ENCODE measurements at regions not wholly inside any gene's neighbourhood (a gene's known extent, or its start where the extent isn't known, plus 50 kb on each side); places are given as distances from the start of the nearest gene placed in this dataset.

DNA sequence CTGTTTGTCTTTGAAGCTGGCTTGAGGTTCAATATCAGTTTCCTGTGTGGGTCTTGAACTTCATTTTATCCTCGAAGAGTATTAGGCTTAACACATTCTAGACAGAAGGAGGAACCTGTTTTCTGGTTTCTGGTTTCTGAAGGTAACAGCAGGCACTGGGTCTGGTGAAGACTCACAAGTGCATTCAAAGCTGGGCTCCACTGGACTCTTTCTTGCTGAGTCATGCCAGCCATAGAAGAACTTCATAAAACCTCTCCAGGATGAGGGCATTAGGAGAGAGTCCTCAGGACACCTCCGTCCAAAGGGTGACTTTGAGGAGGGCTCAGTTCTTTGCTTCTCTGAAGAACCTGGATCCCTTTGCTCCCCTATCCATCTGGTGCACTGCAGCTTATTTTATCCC lies 668.6 kb upstream of the SLC10A2 start:
- DNase-seq (ENCODE audit: low spot score in 2 of 2, unreplicated experiment in 2 of 2): no peak
- TF ChIP-seq, protein P1, sequence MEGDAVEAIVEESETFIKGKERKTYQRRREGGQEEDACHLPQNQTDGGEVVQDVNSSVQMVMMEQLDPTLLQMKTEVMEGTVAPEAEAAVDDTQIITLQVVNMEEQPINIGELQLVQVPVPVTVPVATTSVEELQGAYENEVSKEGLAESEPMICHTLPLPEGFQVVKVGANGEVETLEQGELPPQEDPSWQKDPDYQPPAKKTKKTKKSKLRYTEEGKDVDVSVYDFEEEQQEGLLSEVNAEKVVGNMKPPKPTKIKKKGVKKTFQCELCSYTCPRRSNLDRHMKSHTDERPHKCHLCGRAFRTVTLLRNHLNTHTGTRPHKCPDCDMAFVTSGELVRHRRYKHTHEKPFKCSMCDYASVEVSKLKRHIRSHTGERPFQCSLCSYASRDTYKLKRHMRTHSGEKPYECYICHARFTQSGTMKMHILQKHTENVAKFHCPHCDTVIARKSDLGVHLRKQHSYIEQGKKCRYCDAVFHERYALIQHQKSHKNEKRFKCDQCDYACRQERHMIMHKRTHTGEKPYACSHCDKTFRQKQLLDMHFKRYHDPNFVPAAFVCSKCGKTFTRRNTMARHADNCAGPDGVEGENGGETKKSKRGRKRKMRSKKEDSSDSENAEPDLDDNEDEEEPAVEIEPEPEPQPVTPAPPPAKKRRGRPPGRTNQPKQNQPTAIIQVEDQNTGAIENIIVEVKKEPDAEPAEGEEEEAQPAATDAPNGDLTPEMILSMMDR (IDR thresholded peaks at IDR 0.05; ENCODE audit: unreplicated experiment): no peak
- H3K36me3 Mint-ChIP-seq: no peaks in the 10 kb centered on the region
- H3K4me3 Mint-ChIP-seq: no peak overlapping the region
- H3K9me3 Mint-ChIP-seq: no peaks in the 10 kb centered on the region
- no peaks in the 10 kb centered on the region for H3K27me3 Mint-ChIP-seq (ENCODE audit: low read depth)
- H3K4me1 Mint-ChIP-seq: peaks cover 16% of the 10 kb centered on the region
- H3K27ac Mint-ChIP-seq: no peak overlapping the region

DNA sequence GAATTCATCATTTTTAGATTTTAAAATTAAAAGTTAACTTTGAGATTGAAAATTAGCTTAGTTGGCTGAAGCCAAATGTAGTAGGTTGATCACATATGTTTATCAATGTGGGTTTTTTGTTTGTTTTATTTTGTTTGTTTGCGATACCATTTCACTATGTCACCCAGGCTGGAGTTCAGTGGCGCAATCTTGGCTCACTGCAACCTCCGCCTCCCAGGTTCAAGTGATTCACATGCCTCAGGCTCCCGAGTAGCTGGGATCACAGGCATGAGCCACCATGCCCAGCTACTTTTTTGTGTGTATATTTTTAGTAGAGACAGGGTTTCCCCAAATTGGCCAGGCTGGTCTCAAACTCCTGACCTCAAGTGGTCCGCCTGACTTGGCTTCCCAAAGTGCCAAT lies 665.7 kb upstream of the SLC10A2 start:
- Mint-ChIP-seq H3K4me3 (no peak overlapping the region), H3K36me3 (no peaks in the 10 kb centered on the region), H3K27me3 (ENCODE audit: low read depth) (no peaks in the 10 kb centered on the region), H3K4me1 (peaks cover 26% of the 10 kb centered on the region), H3K9me3 (no peaks in the 10 kb centered on the region), H3K27ac (no peak overlapping the region)
- TF ChIP-seq, protein P1 (IDR thresholded peaks at IDR 0.05; ENCODE audit: unreplicated experiment): no peak
- DNase-seq (ENCODE audit: low spot score in 2 of 2, unreplicated experiment in 2 of 2): no peak

DNA sequence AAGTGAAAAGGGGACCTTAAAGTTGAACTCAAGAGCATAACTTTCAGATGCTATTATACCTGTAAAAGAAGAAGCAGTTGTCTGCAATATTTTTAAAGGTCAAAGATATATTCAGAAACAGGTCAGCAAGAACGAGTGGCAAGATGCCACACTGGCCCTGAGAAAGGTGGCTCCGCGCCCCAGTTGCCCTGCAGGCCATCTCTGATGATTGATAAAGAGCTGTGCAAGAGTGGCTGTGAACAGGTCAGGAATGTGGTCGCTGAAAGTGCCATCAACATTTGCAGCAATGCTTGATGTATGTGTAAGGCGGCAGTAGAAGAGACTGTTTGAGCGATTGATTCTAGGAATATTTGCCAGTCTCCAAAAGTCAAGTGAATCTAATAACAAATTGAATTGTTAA lies 664.2 kb upstream of the SLC10A2 start:
- Mint-ChIP-seq H3K4me3 (no peak overlapping the region), H3K27me3 (ENCODE audit: low read depth) (no peaks in the 10 kb centered on the region), H3K27ac (no peak overlapping the region), H3K4me1 (peaks cover 26% of the 10 kb centered on the region), H3K36me3 (no peaks in the 10 kb centered on the region), H3K9me3 (no peaks in the 10 kb centered on the region)
- TF ChIP-seq, protein P1 (IDR thresholded peaks at IDR 0.05; ENCODE audit: unreplicated experiment): no peak
- no peak for DNase-seq (ENCODE audit: low spot score in 2 of 2, unreplicated experiment in 2 of 2)

DNA sequence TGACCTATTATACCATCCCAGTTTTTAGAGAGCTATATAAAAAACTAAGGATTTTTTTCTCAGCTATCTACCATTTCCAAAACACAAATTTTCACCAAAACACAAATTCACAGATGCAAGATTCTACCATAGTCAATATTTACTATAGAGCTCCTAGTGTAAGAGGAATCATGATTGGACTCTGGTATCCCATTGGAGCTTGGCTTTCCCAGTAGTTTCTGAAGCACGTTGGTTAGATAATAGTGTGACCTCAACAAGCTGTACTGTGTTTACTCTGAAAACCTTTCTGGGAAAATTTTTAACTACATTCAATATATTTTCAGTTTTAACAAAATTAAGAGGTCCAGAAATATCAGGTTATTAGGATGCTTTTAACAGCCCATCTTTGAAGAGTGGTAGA lies 660.6 kb upstream of the SLC10A2 start:
- H3K27ac Mint-ChIP-seq: no peak overlapping the region

DNA sequence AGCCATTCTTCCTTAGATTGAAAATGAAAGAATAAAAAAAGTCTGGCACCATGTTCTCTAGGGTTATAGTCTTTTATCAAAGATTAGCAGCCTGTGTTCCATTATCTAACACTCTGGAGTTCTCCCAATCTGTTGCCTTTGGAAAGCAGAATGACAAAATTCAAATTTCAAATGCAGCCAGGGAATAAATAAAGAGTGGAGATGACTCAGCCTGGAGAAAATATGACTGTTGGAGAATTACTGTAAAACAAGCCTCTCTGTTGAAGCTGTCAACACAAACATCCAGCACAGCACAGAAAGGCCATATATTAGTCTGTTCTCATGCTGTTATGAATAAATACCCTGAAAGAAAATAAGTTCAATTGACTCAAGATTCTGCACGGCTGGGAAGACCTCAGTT lies 650.5 kb upstream of the SLC10A2 start:
- TF ChIP-seq, protein P1 (IDR thresholded peaks at IDR 0.05; ENCODE audit: unreplicated experiment): no peak
- Mint-ChIP-seq H3K4me3 (no peak overlapping the region), H3K27me3 (ENCODE audit: low read depth) (no peaks in the 10 kb centered on the region), H3K4me1 (no peaks in the 10 kb centered on the region), H3K36me3 (no peaks in the 10 kb centered on the region), H3K27ac (no peak overlapping the region), H3K9me3 (peaks cover 4% of the 10 kb centered on the region)
- DNase-seq (ENCODE audit: low spot score in 2 of 2, unreplicated experiment in 2 of 2): no peak

More for the DNA sequence above, 660.6 kb upstream of the SLC10A2 start:
- DNase-seq (ENCODE audit: low spot score in 2 of 2, unreplicated experiment in 2 of 2): no peak
- Mint-ChIP-seq H3K4me3 (no peak overlapping the region), H3K36me3 (no peaks in the 10 kb centered on the region), H3K4me1 (peaks cover 26% of the 10 kb centered on the region), H3K9me3 (no peaks in the 10 kb centered on the region), H3K27me3 (ENCODE audit: low read depth) (no peaks in the 10 kb centered on the region)
- TF ChIP-seq, protein P1 (IDR thresholded peaks at IDR 0.05; ENCODE audit: unreplicated experiment): no peak

DNA sequence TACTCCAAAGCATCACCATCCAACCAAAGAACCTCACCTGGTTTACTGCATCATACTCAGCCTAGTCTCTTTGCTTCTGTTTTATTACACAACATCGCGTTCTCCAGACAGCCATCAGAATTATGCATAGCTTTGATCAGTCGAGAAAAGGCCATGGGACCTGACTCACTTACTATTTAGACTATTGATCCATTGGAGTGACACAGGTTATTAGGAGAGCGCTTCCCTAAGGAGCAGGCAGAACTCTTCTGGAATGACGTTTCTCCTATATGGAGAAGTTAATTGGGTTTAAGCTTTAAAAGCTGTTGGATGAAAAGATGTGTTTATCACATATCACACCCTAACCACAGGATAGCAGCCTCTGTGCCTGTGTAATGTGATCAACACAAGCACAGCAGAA lies 649.1 kb upstream of the SLC10A2 start:
- TF ChIP-seq, protein P1 (IDR thresholded peaks at IDR 0.05; ENCODE audit: unreplicated experiment): no peak
- no peak for DNase-seq (ENCODE audit: low spot score in 2 of 2, unreplicated experiment in 2 of 2)
- Mint-ChIP-seq H3K4me1 (no peaks in the 10 kb centered on the region), H3K27ac (no peak overlapping the region), H3K9me3 (peaks cover 4% of the 10 kb centered on the region), H3K36me3 (no peaks in the 10 kb centered on the region), H3K27me3 (ENCODE audit: low read depth) (no peaks in the 10 kb centered on the region), H3K4me3 (no peak overlapping the region)
